GM20000 (cell line): ENCODE measurements at regions not wholly inside any gene's neighbourhood (a gene's known extent, or its start where the extent isn't known, plus 50 kb on each side); places are given as distances from the start of the nearest gene placed in this dataset.

Source experiments
- DNase-seq: peaks from one replicate; pipeline ENCODE4 v3.0.0; 2012; ENCODE audit warnings: low spot score
- CTCF ChIP-seq: IDR thresholded peaks from 2 replicates; pipeline ENCODE4 v1.5.1; 2012; ENCODE audit warnings: mild to moderate bottlenecking, control low read depth; ENCODE audit errors: extremely low read depth, missing control alignments

- TF ChIP-seq CTCF = no peak
- DNase-seq = no peak
Observed at GRCh38 chr15:47398132-47398531, 319.2 kb upstream of the SEMA6D start.

GRCh38 chr15:47398594-47398993 lies 318.7 kb upstream of the SEMA6D start:
- no peak for DNase-seq
- TF ChIP-seq CTCF = no peak

GRCh38 chr15:47399100-47399499 lies 318.2 kb upstream of the SEMA6D start:
- no peak for TF ChIP-seq CTCF
- DNase-seq = no peak

- TF ChIP-seq CTCF = no peak
- no peak for DNase-seq
Observed at GRCh38 chr15:47400603-47401002, 316.7 kb upstream of the SEMA6D start.

- no peak for DNase-seq
- no peak for TF ChIP-seq CTCF
Observed at GRCh38 chr15:47401427-47401826, 315.9 kb upstream of the SEMA6D start.

GRCh38 chr15:47402829-47403228 lies 314.5 kb upstream of the SEMA6D start:
- TF ChIP-seq CTCF = no peak
- no peak for DNase-seq

- no peak for TF ChIP-seq CTCF
- no peak for DNase-seq
Observed at GRCh38 chr15:47404877-47405276, 312.4 kb upstream of the SEMA6D start.
